HCT116 (cell line): ENCODE measurements at regions not wholly inside any gene's neighbourhood (a gene's known extent, or its start where the extent isn't known, plus 50 kb on each side); places are given as distances from the start of the nearest gene placed in this dataset.

Experiments
- ATAC-seq: fragments of 200-7000 bp; cut with Tn5 transposase; 2 replicates; pipeline ENCODE4 v1.9.1; 2020; ENCODE audit warnings: mild to moderate bottlenecking, moderate library complexity
- BruUV-seq: library from RNA; stranded (reverse); fragments of 400-500 nt; replicated peaks from 2 replicates; lab custom pipeline; 2021; lab: Mats Ljungman, UMichigan
- CTCF ChIA-PET: fragments of 300-600 bp; sonication (Branson Sonifier 250); formaldehyde crosslinking; loops from one replicate; lab custom pipeline; 2021; ENCODE audit warnings: antibody characterized with exemption; lab: Charles Lee
- POLR2A ChIA-PET: fragments of 300-600, 350-600 bp; sonication (Branson Sonifier 250); formaldehyde crosslinking; loops from one replicate; lab custom pipeline; 2021; ENCODE audit warnings: antibody characterized with exemption; lab: Charles Lee
- RAD21 ChIA-PET, 2 experiments: fragments of 300-600 bp; sonication (Branson Sonifier 250); formaldehyde crosslinking; loops; one replicate each; lab custom pipeline; 2023; ENCODE audit warnings: low total read pairs in 2 of 2; ENCODE audit not compliant: uncharacterized antibody in 2 of 2, unreplicated experiment in 2 of 2, low non-redundant PET in 1 of 2; lab: Charles Lee
- DNase-seq: peaks from one replicate; pipeline ENCODE4 v3.0.0-alpha.2; 2010; ENCODE audit warnings: low read depth, low spot score
- H2AFZ ChIP-seq: fragments of 200-600 bp; shearing (Covaris generic), sonication (generic); 2 replicates; pipeline ENCODE4 v1.6.1; 2017; ENCODE audit warnings: low read depth, mixed run types, mixed read lengths, antibody characterized with exemption, low read length; ENCODE audit not compliant: poor library complexity, severe bottlenecking
- H3K27ac ChIP-seq: 2 replicates; pipeline ENCODE4 v1.5.1; 2012; ENCODE audit warnings: low read depth, low read length
- H3K27me3 ChIP-seq: fragments of 200-600 bp; sonication (generic); 2 replicates; pipeline ENCODE4 v1.6.1; 2016; ENCODE audit warnings: mixed run types, low read length, mixed read lengths; ENCODE audit not compliant: insufficient read depth
- H3K36me3 ChIP-seq, 2 experiments: fragments of 200-500 bp in 1 of 2; fragments of 200-600 bp in 1 of 2; sonication (Bioruptor generic) in 1 of 2; sonication (generic) in 1 of 2; 2 replicates each; pipeline versions ENCODE4 v1.5.1 to v1.6.1; 2014 to 2016; ENCODE audit warnings: low read length in 2 of 2, inconsistent platforms in 1 of 2, mixed read lengths in 1 of 2, mixed run types in 1 of 2; ENCODE audit not compliant: insufficient read depth in 2 of 2, control insufficient read depth in 1 of 2
- H3K4me1 ChIP-seq, 2 experiments: fragments of 200-600 bp in 1 of 2; sonication (generic) in 1 of 2; 2 replicates each; pipeline versions ENCODE4 v1.5.1 to v1.6.1; 2012 to 2017; ENCODE audit warnings: low read length in 2 of 2, inconsistent platforms in 1 of 2, mild to moderate bottlenecking in 1 of 2, mixed read lengths in 1 of 2, mixed run types in 1 of 2, moderate library complexity in 1 of 2; ENCODE audit not compliant: insufficient read depth in 2 of 2, control insufficient read depth in 1 of 2
- H3K4me2 ChIP-seq: fragments of 200-600 bp; sonication (generic); 2 replicates; pipeline ENCODE4 v1.6.1; 2017; ENCODE audit warnings: mixed run types, low read length, mixed read lengths
- H3K4me3 ChIP-seq, 2 experiments: fragments of 200-600 bp in 1 of 2; sonication (generic) in 1 of 2; replicated peaks in 1 of 2; 2 replicates each; pipeline ENCODE4 v1.5.1; 2011 to 2016; ENCODE audit warnings: low read length in 2 of 2, control low read depth in 1 of 2, low read depth in 1 of 2, mild to moderate bottlenecking in 1 of 2, mixed read lengths in 1 of 2, mixed run types in 1 of 2
- H3K79me2 ChIP-seq: fragments of 200-600 bp; sonication (generic); 2 replicates; pipeline ENCODE4 v1.6.1; 2017; ENCODE audit warnings: mild to moderate bottlenecking, mixed run types, low read length, moderate library complexity, mixed read lengths; ENCODE audit not compliant: insufficient read depth
- H3K9ac ChIP-seq: fragments of 200-600 bp; sonication (generic); 2 replicates; pipeline ENCODE4 v1.6.1; 2016; ENCODE audit warnings: low read length, mixed read lengths
- H3K9me2 ChIP-seq: fragments of 200-600 bp; sonication (generic), shearing (Covaris generic); 2 replicates; pipeline ENCODE4 v1.6.1; 2017; ENCODE audit warnings: mixed run types, mild to moderate bottlenecking, moderate library complexity; ENCODE audit not compliant: insufficient read depth
- H3K9me3 ChIP-seq, 2 experiments: fragments of 200-500 bp in 1 of 2; fragments of 200-600 bp in 1 of 2; sonication (Bioruptor generic) in 1 of 2; sonication (generic) in 1 of 2; 2 replicates each; pipeline ENCODE4 v1.6.1; 2014 to 2017; ENCODE audit warnings: low read length in 2 of 2, mixed read lengths in 2 of 2, inconsistent platforms in 1 of 2, low read depth in 1 of 2, mild to moderate bottlenecking in 1 of 2, mixed run types in 1 of 2, moderate library complexity in 1 of 2; ENCODE audit not compliant: control insufficient read depth in 1 of 2, insufficient read depth in 1 of 2
- H4K20me1 ChIP-seq: fragments of 200-600 bp; sonication (generic), shearing (Covaris generic); 2 replicates; pipeline ENCODE4 v1.6.1; 2017; ENCODE audit warnings: mixed run types, mild to moderate bottlenecking, moderate library complexity; ENCODE audit not compliant: insufficient read depth
- EGR1 ChIP-seq: IDR thresholded peaks from 2 replicates; pipeline ENCODE4 v1.6.1; 2012; ENCODE audit warnings: low read depth
- ELF1 ChIP-seq: IDR thresholded peaks from 2 replicates; pipeline ENCODE4 v1.6.1; 2012; ENCODE audit warnings: low read depth, borderline replicate concordance
- EZH2phosphoT487 ChIP-seq: fragments of 200-600 bp; IDR thresholded peaks from 2 replicates; pipeline ENCODE4 v1.6.1; 2018; ENCODE audit warnings: antibody characterized with exemption, borderline replicate concordance
- FOSL1 ChIP-seq: IDR thresholded peaks from 2 replicates; pipeline ENCODE4 v1.6.1; 2012; ENCODE audit warnings: low read depth
- JUND ChIP-seq: IDR thresholded peaks from 2 replicates; pipeline ENCODE4 v1.6.1; 2012
- POLR2A ChIP-seq: IDR thresholded peaks from 2 replicates; pipeline ENCODE4 v1.7.0; 2011; ENCODE audit warnings: borderline replicate concordance; ENCODE audit not compliant: insufficient read depth, insufficient read length; ENCODE audit errors: extremely low read depth
- POLR2AphosphoS5 ChIP-seq: IDR thresholded peaks from 2 replicates; pipeline ENCODE4 v1.6.1; 2011; ENCODE audit warnings: mild to moderate bottlenecking, low read depth, low read length, moderate library complexity
- RAD21 ChIP-seq: IDR thresholded peaks from 2 replicates; pipeline ENCODE4 v1.6.1; 2012; ENCODE audit warnings: low read depth, mild to moderate bottlenecking
- SP1 ChIP-seq: IDR thresholded peaks from 2 replicates; pipeline ENCODE4 v1.6.1; 2012; ENCODE audit warnings: low read depth
- YY1 ChIP-seq: IDR thresholded peaks from 2 replicates; pipeline ENCODE4 v1.6.1; 2011; ENCODE audit warnings: low read length, low read depth, moderate library complexity, mild to moderate bottlenecking; ENCODE audit not compliant: insufficient replicate concordance; ENCODE audit errors: extremely low read depth
- intact Hi-C: fragments of 100-400 bp; cut with micrococcal nuclease; formaldehyde crosslinking; loops from 2 replicates; pipeline ENCODE4 v1.10.0; 2022
- TF ChIP-seq, protein P1 (sequence below), 3 experiments: fragments of 200-600 bp in 1 of 3; sonication (generic) in 1 of 3; IDR thresholded peaks in 2 of 3; conservative IDR thresholded peaks in 1 of 3; 2 replicates each; pipeline ENCODE4 v1.5.1; 2012 to 2017; ENCODE audit warnings: low read depth in 2 of 3, low read length in 2 of 3, antibody characterized with exemption in 1 of 3, borderline replicate concordance in 1 of 3, control low read depth in 1 of 3, mild to moderate bottlenecking in 1 of 3, mixed read lengths in 1 of 3, mixed run types in 1 of 3, moderate library complexity in 1 of 3; ENCODE audit not compliant: insufficient read depth in 1 of 3

- H3K9me3 ChIP-seq = peaks cover 0 to 15% of the 10 kb centered on the region in 2 experiments; a peak in 2 of 4 replicates
- POLR2A ChIA-PET = no interaction called here
- RAD21 ChIA-PET = no interaction called here
- no TSS peak for BruUV-seq
- H3K36me3 ChIP-seq = no peaks in the 10 kb centered on the region
- no peaks in the 10 kb centered on the region for H3K27me3 ChIP-seq
- H3K27ac ChIP-seq = no peak overlapping the region
- H4K20me1 ChIP-seq = no peaks in the 10 kb centered on the region
- H3K9ac ChIP-seq = no peak overlapping the region
- H2AFZ ChIP-seq = no peak overlapping the region
- H3K79me2 ChIP-seq = no peaks in the 10 kb centered on the region
- no peak for TF ChIP-seq YY1
- TF ChIP-seq RAD21 = no peak
- TF ChIP-seq, protein P1, sequence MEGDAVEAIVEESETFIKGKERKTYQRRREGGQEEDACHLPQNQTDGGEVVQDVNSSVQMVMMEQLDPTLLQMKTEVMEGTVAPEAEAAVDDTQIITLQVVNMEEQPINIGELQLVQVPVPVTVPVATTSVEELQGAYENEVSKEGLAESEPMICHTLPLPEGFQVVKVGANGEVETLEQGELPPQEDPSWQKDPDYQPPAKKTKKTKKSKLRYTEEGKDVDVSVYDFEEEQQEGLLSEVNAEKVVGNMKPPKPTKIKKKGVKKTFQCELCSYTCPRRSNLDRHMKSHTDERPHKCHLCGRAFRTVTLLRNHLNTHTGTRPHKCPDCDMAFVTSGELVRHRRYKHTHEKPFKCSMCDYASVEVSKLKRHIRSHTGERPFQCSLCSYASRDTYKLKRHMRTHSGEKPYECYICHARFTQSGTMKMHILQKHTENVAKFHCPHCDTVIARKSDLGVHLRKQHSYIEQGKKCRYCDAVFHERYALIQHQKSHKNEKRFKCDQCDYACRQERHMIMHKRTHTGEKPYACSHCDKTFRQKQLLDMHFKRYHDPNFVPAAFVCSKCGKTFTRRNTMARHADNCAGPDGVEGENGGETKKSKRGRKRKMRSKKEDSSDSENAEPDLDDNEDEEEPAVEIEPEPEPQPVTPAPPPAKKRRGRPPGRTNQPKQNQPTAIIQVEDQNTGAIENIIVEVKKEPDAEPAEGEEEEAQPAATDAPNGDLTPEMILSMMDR (IDR thresholded peaks at IDR 0.05 in 2 of 3, conservative IDR thresholded peaks at IDR 0.05 in 1 of 3; ENCODE audit: borderline replicate concordance in 1 of 3, insufficient read depth in 1 of 3, low read depth in 2 of 3, low read length in 2 of 3) = no peak
- no peak for TF ChIP-seq SP1
- no peak for TF ChIP-seq POLR2A
- no peak for TF ChIP-seq ELF1
- no peak for TF ChIP-seq JUND
- no peak for TF ChIP-seq FOSL1
- TF ChIP-seq POLR2AphosphoS5 = no peak
- no peak for TF ChIP-seq EGR1
- no peak for TF ChIP-seq EZH2phosphoT487
- DNase-seq (no peak), ATAC-seq (no peak)
- intact Hi-C loops = no loop called here
- no peak overlapping the region for H3K4me3 ChIP-seq
- CTCF ChIA-PET = no interaction called here
- H3K9me2 ChIP-seq = no peaks in the 10 kb centered on the region
- no peak overlapping the region for H3K4me2 ChIP-seq
- H3K4me1 ChIP-seq = no peaks in the 10 kb centered on the region
Observed at GRCh38 chr4:46462733-46463132, 72.8 kb upstream of the GABRA2 start.
